ENCODE measurements at regions not wholly inside any gene's neighbourhood (a gene's known extent, or its start where the extent isn't known, plus 50 kb on each side); places are given as distances from the start of the nearest gene placed in this dataset.
"Not testable (repeated sequence)": the region's sequence is repeated elsewhere in the genome, so short reads cannot be mapped to it uniquely, and the experiment has no call there.

DNA sequence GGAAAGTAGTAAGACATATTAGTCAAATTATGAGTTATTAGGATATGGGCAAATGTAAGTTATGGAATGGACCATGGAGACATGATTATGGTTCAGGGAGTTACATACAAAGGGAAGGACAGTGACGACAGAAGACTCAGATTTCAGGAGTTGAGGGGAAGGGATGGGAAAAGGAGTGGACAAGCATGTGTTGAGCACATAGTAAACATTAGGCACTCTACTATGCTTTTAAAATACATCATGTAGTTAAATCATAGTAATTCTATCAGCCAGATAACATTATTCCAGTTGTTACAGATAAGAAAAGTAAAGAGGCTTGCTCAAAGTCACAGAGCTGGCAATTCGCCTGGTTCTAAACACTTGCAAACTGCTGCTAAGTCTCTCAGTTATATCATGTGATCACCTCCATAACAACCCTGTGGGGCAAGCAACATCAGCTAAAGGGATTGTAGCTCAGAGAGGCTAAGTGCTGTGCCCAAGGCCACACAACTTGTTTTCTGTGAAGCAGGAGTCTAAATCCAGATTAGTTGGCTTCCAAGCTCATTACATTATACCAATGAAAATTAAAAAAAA, 115.2 kb upstream of the MDFIC start:
- no peak for DNase-seq (ENCODE audit: low read depth)

DNA sequence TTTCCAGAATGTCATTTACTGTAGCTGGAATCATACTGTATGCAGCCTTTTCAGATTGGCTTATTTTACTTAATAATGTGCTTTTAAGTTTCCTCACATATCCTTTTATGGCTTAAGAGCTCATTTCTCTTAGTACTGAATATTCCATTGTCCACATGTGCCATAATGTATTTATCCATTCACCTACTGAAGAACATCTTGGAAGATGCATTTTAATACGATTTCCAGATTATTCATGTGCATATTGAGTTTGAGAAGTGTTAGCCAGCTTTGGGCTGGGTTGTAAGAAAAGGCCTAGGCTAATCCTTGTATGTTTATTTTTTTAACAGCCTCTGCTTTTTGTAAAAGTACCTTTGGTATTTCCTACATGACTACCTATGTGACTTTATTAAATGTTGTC, 109.3 kb upstream of the MDFIC start:
- no peak for DNase-seq (ENCODE audit: low read depth)

DNA sequence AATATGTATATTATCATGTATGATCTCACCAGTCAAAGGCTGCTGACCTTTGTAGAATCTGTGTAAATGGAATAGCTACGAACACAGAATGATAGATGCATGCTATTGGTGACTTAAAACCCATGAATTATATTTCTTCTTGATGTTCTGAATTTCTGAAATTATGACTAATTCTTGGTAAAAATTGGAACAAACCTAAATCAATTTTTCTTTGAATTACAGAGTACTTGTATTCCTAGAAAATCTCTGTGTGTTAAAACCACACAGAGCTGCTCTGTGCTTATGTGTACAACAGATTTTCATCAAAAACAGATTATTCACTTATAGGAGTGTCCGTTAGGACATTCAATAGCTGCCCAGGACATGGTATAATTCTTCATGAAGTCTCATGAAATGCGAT, 108.3 kb upstream of the MDFIC start:
- DNase-seq (ENCODE audit: low read depth) = no peak

DNA sequence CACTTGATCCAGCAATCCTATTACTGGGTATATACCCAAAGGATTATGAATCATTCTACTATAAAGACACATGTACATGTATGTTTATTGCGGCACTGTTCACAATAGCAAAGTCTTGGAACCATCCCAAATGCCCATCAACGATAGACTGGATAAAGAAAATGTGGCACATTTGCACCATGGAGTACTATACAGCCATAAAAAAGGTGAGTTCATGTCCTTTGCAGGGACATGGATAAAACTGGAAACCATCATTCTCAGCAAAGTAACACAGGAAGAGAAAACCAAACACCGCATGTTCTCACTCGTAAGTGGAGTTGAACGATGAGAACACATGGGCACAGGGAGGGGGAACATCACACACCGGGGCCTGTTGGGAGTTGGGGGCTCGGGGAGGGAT, 104.9 kb upstream of the MDFIC start:
- not testable (repeated sequence) for DNase-seq (ENCODE audit: low read depth)

DNA sequence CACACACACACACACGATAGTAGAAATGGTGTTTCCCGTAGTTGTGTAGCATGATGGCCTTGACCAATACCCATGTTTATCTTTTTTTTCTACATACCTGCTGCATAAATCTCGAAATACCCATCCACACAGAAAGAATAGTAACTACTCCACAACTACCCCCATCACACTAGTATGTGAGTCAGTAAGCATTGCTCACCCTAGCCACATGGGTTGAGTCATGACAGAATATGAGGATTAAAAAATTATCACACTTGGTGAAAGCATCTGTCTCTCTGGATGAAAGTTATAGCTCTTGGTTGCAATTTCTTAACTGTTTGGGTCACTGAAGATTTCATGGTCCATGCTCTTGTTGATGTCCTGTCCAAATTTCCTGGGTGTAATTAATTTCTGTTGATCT, 103.4 kb upstream of the MDFIC start:
- DNase-seq (ENCODE audit: low read depth) = no peak

DNA sequence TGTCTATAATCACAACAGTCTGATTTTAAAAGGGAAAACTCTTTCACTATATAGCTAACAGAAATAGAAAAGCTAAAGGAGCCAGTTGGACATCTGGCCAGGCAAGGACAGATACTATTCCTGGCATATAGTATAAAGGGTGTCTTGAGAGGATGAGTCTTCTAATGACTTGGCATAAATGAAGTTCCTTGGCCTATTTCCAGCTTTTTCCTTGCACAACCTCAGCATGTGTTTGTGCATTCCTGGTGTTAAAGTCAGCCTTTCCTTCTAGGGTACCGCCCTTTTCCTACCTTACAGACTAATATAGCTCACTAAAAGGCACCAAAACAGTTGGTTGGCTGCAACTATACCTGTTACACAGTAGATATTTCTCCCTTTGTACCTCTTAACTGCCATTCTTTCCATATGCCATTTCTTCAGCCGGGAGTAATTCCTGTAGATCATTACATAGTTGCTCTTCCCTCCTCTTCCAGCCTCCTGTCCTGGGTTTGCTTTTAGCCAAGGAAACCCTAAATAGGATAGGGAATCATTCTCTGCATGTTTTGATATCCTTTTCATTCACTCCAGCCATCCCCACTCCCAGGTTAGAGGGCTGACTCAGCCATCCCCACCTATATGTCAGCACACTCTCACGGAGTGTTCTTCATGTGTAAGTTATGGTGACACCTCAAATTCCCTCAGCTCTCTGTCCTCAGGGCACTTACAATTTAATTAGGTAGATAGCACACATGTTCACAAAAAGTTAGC, 102.1 kb upstream of the MDFIC start:
- no peak for DNase-seq (ENCODE audit: low read depth)

DNA sequence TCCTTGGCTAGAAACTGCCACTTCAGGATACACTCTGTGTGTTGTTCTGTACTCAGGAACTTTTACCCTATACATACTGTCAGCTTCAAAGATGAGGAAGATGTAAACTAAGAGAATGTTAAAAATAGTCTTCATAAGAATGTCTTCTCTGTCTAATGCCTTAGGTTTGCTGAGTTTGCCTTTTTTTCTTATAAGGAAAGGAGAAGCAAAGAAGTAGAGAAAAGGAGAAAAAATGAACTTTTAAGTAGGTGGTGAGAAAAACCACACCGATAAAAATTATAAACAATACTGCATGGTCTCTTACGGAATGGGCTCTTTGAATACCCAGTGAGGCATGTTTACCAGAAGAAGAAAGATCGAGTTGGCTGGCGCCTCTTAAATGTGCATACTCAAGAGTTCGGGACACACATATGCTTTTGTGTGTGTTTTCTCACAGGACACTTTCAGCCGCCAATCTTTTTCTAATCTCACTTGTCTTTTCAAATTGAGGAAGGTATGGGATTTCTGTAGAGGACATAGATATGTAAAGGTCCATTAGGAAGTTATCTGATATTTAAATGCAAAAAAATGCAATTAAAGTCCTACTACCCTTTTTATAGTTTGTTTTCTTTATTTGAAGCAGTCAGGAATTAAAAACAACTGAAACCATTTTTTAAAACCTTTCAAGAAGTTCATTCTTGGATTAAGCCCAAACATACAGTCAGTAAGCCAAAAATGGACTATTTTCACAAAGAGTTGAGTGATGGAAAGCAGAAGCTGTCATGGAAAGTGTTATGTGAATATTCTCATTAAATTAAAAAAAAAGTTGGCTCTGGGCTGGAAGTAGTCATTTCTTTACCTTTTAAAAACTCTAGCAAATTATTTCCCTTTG, 100.6 kb upstream of the MDFIC start:
- DNase-seq (ENCODE audit: low read depth) = no peak

DNA sequence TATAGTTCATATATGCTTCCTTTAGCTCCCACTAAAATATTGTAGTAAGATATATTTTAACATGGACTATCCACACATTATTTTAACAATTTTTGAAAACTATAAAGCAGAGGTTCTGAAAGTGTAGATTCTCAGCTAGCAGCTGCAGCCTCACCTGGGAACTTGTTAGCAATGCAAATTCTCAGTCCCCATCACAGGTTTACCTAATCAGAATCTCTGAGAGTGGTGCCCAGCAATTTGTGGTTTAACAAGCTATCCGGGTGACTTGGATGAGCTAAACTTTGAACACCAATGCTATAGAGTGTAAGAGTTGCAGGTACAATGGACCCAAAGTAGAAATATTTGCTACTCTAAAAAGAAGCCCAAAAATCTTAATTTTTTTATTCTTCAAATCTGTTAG, 99.8 kb upstream of the MDFIC start:
- DNase-seq (ENCODE audit: low read depth) = no peak

GRCh38 chr7:114822844-114823243, 99.0 kb upstream of the MDFIC start:
- no peak for DNase-seq (ENCODE audit: low read depth)

- DNase-seq (ENCODE audit: low read depth) = no peak
These were observed 98.6 kb upstream of the MDFIC start for GRCh38 chr7:114823290-114823689.

GRCh38 chr7:114825423-114825951, 96.4 kb upstream of the MDFIC start:
- no peak for DNase-seq (ENCODE audit: low read depth)

DNA sequence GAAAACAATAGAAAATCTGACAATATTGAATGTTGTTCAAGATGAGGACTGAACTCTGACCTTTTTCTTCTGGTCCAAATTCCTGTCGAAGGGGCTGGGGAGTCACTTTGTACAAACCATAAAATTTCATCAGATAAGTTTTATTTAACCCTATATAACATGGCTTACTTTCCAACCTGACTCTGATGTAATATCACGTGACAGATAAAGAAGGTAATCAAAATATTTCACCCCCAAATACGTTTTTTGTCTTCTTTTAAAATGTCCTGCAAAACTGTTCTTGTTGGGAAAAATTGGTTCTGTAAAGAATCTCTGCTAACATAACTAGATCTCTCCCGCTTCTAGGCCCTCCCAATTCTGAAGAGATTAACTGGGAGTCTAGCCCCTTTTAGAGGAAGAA, 90.9 kb upstream of the MDFIC start:
- no peak for DNase-seq (ENCODE audit: low read depth)

DNA sequence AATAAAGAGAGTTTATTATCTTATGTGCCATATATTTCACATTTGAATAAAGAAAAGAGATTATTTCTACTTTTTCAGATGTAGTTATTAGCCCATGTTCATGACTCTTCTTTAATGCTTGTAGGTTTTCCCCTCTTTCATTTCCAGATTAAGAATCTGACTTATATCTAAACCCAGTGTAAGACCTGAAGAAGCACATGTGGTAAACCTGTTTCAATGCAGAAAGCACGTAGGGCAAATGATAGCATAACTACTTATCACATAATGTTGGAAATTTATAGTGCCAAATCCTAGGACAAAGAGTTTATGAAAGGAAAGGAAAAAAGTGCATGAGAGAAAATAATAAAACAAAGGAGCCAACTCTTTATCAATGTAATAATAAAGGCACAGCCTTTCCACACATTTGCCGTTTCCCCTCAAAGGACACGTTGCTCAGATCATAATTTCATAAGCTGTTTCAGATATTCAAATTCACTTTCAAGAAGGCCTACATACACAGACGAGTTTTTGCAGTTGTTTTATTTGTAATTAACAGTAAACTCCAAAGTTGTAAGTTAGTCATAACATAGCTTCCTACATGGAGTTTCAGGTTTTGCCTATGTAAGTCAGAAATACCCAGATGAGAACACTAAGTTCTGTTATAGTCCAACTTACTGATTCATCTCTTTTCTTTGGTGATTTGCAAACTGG, 88.8 kb upstream of the MDFIC start:
- no peak for DNase-seq (ENCODE audit: low read depth)

DNA sequence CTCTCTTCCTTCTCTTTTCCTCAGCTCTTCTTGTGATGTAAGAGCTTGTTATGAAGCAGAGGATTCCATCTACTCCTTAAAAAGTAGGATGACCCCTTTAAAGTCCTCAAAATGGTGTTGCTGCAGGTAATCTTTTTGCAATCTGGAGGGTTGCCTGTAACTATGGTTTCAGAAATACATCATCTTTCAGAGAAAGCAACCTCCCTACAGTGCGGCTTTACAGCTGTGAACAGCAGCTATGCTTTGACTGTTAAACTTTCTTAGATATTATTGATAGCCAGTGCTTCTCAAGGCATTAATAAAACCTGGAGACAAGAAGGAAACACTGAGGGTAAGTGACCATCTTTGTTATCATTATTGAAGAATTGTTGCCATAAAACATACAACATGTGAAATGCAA, 86.6 kb upstream of the MDFIC start:
- DNase-seq (ENCODE audit: low read depth) = no peak

DNA sequence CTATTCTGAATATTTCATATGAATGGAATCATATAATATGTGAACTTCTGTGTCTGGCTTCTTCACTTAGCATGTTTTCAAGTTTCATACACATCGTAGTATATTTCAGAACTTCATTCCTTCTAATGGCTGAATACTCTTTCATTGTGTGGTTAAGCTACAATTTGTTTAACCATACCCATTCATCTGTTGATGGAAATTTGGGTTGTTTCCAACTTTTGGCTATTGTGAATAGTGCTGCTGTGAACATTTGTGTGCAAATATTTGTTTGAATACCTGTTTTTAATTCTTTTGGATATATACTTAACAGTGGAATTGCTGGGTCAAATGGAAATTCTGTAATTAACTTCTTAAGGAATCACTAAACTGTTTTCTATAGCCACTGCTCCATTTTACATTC, 86.0 kb upstream of the MDFIC start:
- no peak for DNase-seq (ENCODE audit: low read depth)

DNA sequence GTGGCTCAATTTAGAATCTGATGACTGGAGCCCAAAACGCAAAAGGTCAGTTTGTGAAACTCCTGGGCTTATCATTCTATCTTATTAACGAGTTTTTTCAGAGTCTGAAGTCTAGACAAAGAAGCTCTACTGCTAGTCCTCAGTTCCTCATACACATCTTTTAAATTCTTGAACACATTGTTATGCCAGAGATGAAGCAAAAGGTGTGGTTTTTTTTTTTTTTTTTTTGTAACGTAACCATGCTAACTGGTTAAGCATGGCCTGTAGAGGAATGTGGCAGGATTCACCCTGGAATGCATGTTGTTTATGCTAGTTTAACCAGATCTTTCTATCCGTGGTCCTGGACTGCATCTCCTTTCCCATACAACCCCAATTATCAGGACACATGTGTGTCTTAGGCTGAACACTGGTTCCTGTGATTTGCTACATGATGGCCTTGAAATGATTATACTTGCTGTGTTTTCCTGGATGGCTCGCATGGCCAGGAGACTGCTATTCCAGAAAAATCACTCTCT, 79.3 kb upstream of the MDFIC start:
- DNase-seq (ENCODE audit: low read depth) = no peak

DNA sequence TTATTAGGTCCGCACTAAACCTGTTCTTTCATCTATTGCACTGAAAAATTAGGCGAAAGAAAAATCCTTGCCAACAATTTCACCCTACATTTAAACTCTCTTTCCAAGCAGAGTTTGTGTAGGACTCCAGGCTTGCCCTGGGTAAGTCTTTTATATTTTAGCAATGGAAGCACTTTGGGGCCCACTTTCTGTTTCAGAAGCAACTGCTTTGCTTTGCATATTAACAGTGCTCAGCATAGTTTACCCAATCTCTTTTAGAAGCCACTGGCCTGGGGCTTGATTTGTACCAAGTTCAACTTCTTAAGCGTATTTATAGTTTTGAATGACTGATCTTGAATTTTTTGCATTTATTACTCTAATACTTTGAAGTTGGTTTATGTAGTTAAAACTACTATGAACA, 78.8 kb upstream of the MDFIC start:
- no peak for DNase-seq (ENCODE audit: low read depth)

DNA sequence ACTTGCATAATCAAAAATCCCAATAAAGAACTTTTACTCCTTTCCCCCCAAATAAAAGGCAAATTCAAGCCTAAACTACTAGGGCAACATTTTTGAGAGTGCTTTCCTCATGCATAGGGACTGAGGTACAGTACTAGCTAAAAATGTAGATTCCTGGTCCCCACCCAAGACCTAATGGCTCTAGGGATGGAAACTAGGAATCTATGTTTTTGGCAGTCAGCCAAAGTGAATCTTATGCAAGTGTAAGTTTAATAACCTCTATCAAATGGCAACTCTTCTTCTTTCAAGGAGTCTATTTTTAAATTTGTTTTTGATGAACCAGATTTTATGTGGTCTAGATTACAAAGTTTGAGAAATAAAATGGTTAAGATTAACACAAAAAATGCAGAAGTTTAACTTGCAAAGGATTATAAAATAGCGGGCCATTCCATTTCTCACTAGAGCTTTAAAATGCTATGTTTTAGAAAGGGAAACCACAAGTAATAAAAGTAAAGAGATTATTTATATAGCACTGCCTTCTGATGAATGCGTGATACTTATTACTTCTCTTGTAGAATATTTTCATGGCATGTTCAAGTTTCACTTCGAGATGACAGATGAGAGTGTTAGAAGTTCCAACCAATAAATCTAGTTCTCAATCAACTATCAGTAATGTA, 70.4 kb upstream of the MDFIC start:
- DNase-seq (ENCODE audit: low read depth) = no peak

DNA sequence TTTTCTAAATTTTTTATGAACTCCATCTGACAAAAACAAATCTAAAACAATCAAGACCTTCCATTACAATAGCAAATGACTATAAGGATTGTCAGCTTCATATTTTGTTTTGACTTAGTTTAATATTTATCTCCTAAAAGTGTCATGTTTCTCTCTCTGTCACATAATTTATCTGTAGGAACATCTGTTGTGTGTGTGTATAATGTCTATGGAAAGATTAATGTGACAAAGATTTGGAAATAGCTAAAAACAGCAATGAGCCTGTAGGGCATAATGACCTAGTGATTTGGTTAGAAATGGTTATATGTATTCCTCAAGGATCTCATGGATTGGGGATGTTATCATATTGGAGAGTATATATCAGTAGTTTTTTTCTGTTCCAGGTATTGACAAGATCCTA, 69.6 kb upstream of the MDFIC start:
- DNase-seq (ENCODE audit: low read depth) = no peak

- DNase-seq (ENCODE audit: low read depth) = no peak
These were observed 68.7 kb upstream of the MDFIC start for GRCh38 chr7:114853189-114853588.

DNA sequence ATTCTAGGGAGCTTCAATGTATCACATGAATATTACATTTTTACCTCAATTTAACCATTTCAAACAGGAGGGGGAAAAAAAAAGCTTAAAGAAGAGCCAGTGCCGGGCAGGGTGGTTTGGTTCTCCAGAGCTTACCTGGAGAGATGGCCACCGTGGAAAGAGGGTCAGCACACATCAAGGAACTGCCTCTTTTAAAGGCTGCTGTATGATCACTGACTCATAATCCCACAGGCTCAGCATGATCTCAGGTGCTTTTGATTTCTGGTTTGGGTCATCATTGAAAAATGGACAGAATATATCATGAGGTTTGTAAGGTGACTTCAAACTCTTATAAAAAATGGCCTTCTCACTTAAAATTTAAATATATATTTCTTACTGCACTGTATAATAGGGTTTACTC, 67.5 kb upstream of the MDFIC start:
- no peak for DNase-seq (ENCODE audit: low read depth)

- DNase-seq (ENCODE audit: low read depth) = no peak
These were observed 65.3 kb upstream of the MDFIC start for GRCh38 chr7:114856625-114857024.
